HK-2 (cell line): ENCODE measurements at regions not wholly inside any gene's neighbourhood (a gene's known extent, or its start where the extent isn't known, plus 50 kb on each side); places are given as distances from the start of the nearest gene placed in this dataset.
"Not testable (repeated sequence)": the region's sequence is repeated elsewhere in the genome, so short reads cannot be mapped to it uniquely, and the experiment has no call there.

Experiments used
- DNase-seq: peaks from one replicate; pipeline ENCODE4 v3.0.0-alpha.2; 2018; ENCODE audit not compliant: unreplicated experiment

DNA sequence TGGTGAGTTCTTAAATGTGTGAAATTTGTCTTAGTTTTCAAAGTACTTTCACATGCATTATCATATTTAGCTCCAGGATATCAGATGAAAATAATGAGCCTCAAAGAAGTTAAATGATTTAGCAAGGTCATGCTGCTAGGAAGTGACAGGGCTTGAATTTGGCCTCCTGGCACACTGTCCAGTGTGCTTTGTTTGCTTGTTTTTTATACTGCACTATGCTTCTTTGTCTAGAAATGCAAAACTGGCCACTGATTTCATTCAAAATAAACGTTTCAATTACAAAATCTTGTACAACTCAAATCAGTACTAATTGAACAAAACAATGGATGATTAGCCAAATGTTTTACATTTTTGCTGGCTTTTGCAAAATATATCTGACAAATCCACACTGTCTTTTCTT, 583.3 kb upstream of the CBLB start:
- DNase-seq, result no peak

DNA sequence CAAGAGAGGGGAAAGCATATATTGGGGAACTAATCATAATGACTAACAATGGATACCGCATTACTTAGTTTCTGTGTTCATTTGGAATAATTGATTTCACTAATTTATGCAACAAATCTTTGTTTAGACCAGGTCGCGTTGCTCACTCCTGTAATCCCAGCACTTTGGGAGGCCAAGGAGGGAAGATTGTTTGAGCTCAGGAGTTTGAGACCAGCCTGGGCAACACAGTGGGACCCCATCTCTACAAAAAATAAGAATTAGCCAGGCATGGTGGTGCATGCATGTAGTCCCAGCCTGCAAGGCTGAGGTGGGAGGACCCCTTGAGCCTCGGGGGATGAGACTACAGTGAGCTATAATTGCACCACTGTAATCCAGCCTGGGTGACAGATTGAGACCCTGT, 585.7 kb upstream of the CBLB start:
- DNase-seq, result no peak

DNA sequence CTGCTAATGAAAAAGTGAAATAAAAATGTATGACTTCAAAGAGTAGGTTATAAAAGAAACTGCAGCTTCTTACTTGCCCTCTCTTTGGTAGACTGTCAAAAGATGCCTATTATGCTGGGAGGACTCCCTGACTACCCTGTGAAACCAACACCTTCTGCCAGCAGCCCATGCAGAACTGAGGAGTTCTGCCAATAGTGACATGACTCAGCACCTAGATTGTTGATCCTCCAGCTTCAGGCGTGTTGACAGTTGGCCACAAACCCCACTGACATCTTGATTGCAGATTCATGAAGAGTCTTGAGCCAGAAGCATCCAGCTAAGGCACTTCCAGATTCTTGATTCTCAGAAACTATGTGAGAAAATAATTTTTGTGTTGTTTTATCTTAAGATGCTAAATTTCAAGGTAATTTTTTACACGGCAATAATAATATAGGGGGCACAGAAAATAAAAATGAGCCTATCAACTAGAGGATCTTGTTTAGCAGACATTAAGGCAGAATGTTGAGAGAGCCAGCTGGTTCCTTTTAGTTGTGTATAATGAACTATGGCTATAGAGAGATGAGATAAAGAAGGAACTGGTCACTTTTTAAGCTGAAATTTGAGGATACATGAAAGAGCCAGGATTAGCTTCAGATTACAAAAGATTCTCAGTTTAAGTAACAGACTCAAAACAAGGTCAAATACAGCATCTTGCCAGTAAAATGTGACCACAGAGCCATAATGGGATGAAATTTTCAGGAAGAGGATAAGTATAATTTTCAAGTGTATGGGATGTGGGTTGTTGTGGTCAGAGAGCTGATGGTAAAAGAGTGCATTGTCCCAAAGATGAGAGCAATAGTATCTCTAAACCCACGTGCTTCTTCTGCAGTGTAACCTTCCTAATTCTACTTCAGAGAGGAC, 588.7 kb upstream of the CBLB start:
- peak; percentile 39 for DNase-seq

DNA sequence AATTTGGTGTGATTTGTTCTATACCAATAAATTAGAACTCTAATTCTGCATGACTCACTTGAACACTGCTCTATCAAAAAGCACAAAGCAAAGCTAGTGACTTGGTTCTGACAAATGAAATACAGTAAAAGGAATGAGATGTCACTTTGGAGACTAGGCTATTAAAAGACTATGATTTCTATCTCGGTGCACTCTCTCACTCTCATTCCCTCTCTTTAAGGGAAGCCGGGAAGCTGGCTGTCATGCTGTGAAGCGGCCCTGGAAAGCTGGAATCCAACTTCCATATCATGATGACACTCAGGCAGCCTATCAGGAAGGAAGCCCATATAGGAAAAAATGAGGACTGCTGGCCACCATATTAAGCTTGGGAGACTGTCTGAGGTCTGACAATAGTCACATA, 590.1 kb upstream of the CBLB start:
- DNase-seq, result no peak

DNA sequence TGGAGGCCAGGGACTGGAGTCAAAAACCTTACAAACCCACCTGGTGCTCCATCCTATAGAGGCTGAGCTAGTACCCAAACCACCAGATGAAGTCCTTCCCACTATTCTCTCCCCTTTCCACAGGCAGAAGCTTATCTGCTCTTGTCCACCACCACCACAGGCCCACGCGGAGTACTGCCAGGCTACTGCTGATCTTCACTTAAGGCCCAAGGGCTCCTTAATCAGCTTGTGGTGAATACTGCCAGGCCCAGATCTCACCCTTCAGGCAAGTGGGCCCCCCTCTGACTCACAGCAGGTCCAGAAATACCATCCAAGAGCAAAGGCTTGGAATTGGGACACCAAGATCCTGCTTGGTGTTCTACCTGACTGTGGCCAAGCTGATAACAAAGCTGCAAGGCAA, 598.1 kb upstream of the CBLB start:
- DNase-seq, result no peak

DNA sequence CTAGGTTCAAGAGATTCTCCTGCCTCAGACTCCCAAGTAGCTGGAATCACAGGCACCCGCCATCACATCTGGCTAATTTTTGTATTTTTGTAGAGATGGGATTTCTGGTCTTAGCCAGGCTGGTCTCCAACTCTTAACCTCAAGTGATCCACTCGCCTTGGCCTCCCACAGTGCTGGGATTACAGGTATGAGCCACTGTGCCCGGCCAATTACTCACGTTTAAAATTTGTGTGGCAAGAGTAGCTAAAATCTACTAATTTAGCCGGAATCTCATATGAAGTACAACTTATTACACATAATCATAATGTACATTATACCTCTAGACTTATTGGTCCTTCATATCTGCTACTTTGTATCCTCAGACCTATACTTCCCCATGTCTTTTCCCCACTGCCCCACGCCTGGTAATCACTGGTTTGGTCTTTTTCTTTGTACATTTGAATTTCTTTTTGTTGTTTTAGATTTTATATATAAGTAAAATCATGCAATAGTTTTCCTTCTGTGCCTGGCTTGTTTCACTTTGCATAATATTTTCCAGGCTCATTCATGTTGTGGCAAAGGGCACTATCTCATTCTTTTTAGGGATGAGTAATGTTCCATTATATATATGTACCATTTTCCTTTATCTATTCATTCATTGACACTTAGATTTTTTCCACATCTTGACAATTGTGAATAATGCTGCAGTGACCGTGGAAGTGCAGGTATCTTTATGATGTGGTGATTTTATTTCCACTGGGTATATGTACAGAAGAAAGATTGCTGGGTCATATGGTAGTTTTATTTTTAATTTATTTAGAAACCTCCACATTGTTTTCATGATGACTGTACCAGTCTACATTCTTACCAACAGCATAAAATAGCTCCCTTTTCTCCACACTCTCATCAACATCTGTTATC, 605.0 kb upstream of the CBLB start:
- DNase-seq, result no peak

DNA sequence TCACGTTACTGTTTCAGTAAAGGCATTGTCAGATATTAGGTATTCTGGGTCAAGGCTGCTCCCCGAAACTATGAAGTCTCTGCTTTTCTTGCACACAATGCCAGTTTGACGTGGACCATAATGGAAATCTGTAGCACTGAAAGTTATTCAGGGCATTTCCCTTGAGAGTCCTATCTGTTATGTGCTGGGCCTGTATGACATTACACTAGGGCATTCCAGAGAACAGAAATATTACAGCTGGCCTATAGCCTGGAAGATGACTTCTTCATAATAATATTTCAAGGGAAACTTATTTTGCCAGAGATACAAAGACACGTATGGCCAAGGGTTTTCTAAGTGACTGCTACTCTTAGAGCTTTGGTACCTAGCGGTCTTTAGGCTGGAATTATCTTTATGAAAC, 613.6 kb upstream of the CBLB start:
- DNase-seq, result no peak

DNA sequence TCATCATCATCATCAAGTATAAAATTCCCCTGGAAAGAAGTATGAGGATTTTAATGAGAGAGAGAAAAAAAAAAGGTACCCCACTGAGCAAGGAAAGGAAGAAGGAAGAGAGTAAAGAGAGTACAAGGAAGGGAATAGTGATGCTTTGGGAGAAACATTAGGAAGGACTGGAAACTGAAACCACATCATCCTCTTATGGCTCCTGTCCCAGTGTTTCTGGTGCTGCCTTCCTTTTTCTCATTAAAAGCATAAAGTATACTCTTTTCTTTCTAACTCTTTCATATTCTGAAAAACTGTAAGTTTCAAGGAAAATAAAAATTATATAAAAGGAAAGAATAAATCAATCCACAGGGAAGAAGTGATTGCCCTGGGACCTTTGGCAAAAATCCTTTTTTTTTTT, 616.4 kb upstream of the CBLB start:
- no peak for DNase-seq

DNA sequence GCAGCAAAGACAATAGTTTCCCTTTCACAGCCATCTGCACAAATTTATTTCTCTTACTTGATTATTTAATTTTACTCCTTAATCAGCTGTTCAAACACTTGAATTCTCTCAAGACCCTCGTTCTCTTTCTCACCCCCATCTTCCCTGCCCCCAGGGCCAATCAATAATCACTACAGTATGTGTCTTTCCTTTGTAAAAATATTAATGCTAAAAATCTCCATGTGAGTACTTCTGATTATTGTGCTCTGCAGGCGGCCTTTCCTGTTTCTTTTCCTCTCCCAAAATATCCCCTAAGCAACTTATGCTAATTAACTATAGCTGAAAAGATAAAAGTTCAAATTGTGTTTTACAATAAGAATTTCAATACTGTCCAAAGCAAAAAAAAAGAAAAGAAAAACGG, 617.0 kb upstream of the CBLB start:
- DNase-seq, result no peak

DNA sequence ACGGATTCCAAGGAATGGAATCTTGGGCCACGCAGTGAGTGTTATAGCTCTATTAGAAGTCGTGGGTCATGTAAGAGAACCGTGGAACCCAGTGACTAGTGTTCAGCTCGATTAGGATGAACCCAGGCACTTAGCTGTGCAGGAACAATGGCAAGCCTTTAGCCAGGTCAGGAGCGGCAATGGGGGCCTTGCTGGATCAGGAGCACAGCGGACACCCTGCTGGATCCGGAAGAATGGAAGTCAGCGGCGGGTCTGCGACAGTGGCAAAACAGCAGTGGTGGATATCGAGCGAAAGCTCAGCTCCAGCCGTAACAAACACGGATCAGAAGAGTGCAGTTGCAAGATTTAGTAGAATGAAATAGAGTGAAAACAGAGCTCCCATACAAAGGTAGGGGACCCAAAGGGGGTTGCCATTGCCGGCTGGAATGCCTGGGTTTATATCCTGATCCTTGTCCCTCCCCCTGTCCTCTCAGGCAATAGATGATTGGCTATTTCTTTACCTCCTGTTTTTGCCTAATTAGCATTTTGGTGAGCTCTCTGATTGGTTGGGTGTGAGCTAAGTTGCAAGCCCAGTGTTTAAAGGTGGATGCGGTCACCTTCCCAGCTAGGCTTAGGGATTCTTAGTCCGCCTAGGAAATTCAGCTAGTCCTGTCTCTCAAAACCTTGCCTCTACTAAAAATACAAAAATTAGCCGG, 618.3 kb upstream of the CBLB start:
- not testable (repeated sequence) for DNase-seq

DNA sequence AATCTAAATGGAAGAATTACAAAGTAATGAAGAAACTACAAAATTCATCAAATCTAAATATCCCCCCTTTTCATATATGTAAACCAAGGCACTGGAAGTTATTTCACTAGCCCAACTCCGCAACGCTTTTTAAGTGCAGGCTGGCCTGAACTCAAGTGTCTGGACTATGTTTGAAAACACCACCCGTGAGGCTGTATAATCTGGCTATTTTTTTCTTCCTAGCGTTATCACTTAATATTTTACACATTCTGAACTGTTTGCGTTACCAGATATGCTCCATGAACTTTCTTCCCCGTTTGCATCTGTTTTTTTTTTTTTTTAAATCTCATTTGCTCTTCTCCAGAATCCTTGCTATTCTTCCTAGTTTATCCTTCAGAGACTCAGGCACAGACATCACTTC, 619.5 kb upstream of the CBLB start:
- no peak for DNase-seq

DNA sequence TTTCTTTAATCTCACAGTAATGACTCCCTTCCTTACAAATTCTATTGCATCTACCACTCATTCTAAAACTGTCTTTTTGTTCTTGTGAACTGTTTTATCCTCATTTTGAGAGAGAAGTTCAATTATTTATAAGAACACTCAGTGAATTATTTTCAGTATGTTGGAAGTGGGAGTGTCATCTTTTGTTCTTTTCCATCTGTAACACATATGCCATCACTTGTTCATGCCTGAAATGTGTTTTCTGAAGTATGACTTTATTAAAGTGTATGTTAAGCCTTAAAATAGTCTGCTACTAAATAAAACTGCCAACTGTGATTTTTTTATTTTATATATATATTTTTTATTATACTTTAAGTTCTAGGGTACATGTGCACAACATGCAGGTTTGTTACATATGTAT, 623.0 kb upstream of the CBLB start:
- DNase-seq, result no peak

DNA sequence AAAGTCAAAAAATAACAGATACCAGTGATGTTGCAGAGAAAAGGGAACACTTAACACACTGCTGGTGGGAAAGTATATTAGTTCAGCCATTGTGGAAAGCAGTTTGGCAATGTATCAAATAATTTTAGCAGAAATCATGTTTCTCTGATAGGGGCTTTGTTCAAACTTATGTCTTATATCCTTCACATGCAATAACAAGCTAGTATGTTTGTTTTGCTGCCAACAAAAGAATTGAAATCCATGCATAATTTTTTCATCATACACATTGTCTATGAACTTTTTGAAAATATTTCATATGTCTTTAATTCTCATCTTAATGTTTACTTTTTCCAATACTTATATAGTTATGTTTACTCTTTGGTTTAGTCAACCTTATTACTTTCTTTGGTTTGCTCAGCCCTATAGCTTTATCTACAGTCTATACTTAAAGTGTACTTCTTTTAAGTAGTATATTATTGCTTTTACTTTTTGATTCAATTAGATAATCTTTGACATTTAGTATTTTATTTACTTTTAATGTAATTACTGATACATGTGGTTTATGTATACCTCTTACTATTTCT, 639.6 kb upstream of the CBLB start:
- DNase-seq, result no peak

DNA sequence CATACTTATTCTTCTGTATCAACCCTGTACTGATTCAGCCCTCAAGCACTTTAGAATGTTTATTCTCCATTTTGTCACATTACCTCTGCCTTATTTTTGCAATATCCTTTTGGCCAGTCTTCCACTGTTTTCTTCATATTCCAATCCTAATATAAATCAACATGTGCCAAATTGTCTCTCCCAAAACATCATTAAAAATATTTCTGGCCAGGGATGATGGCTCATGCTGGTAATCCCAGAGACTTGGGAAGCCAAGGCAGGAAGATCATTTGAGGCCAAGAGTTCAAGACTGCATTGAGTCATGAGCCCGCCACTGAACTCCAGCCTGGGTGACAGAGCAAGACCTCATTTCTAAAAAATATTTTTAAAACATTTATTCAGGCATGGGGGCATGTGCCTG, 641.4 kb upstream of the CBLB start:
- no peak for DNase-seq

DNA sequence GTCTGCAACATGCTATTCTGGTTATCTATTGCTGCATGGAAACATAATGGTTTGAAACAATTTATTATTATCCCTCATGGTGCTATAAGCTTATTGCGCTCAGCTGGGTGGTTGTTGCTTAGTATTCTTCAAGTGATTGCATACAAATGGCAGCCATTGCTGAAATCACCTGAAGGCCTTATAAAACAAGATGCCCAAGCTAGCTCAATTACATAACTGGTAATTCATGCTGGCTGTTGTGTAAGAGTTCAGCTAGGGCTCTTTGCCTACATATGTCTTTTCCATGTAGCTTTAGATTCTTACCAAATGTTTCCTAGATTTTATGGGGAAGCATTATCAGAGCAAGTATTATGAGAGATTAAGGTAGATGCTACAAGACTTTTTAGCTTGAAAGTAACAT, 644.0 kb upstream of the CBLB start:
- no peak for DNase-seq

DNA sequence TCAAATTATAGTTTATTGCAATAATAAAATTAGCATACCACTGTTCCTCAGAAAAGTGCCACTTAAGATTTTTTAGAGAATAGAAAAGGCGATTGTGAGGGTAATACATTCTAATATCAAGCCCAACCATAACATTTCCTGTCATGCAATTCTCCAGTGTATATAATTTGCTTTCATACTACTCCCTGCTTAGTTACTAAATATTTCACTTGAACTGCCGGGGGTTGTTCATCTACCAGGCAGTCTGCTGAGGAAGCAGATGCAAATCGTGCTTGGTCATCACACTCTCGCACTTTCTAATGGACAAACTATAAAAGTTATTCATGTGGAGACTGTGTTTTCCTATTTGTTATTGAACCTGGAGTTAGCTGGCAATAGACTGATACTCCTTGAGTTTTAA, 645.6 kb upstream of the CBLB start:
- no peak for DNase-seq

DNA sequence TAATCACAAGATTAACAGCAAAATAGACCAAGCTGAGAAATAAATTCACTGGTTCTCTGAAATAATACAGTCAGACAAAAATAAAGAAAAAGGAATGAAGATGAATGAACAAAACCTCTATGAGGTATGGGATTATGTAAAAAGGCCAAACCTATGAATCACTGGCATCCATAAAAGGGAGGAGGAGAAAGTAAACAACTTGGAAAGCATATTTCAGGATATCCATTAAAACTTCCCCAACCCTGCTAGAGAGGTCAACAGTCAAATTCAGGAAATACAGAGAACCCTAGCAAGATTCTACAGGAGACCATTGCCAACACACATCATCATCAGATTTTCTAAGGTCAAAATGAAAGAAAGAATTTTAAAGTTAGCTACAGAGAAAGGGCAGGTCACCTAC, 649.7 kb upstream of the CBLB start:
- DNase-seq, result no peak

DNA sequence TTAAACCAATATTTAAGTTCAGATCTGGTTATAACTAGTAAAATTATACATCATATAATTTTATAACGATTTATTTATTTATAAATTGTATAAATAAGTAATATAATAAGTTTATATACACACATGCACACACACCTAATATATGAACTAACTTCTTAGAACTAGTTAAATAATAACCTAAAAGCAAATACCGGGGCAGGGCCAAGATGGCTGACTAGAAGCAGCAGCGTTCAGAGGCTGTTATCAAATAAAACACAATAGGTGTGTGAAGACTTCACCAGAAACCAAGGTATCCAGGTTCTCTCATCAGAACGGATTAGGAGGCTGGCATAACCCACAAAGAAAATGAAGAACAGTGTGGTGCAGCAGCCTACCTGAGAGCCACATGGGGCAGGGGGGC, 653.6 kb upstream of the CBLB start:
- DNase-seq, result no peak

DNA sequence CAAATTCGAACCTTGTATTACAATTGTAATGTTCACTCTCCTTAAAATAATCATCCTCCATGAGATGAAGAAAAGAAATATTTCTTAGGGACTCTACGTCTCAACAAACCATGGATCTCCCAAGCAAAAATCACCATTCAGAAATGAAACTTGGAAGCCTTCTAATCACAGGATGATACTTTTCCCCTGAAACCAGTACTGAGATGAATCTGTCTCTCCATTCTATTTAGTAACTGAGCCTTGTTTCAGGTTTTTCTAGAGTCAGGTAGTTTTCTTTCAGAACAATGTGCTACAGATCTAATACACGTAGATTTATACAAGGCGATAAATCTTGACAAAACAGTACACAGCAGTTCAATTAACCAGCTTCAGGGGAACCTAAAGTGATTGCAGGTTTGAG, 660.1 kb upstream of the CBLB start:
- DNase-seq, result no peak

DNA sequence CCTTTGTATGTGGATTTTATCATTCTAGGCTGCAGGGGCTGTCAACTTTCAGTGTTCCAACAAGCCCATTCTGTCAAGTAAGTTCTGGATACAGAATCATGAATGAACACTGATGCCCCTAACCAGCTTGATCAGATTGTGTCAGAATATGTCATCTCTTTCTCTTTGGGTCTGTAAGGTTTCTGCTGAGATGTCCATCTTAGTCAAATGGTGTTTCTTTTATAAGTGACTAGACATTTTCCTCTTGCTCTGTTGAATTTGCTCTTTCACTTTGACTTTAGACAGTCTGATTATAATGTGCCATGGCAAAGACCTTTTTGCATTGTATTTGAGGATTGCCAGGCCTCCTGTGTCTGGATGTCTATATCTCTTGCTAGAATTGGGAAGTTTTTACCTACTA, 660.9 kb upstream of the CBLB start:
- no peak for DNase-seq

DNA sequence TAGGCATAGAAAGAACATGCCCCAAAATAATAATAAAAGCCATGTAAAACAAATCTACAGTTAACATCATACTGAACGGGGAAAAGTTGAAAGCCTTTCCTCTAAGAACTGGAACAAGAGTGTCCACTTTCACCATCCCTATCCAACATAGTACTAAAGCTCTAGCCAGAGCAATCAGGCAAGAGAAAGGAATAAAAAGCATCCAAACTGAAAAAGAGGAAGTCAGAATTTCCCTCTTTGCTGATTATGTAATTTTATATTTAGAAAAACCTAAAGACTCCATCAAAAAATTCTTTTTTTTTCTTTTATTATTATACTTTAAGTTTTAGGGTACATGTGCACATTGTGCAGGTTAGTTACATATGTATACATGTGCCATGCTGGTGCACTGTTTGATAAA, 661.6 kb upstream of the CBLB start:
- DNase-seq, result no peak

DNA sequence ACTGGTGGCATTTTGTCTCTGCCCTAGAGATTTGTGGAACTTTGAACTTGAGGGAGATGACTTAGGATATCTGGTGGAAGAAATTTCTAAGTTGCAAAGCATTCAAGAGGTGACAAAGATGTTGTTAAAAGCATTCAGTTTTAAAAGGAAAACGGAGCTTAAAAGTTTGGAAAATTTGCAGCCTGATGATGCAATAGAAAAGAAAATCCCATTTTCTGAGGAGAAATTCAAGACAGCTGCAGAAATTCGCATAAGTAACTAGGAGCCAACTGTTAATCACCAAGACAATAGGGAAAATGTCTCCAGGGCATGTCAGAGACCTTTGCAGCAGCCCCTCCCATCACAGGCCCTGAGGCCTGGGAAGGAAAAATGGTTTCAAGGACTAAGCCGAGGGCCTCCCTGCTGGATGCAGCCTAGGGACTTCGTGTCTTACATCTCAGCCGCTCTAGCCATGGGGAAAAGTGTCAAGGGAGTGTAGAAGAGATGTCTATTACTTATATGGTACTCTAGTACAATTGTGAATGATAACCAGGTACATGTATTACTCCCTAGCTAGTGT, 663.0 kb upstream of the CBLB start:
- not testable (repeated sequence) for DNase-seq
